Loucy (cell line): ENCODE measurements at regions not wholly inside any gene's neighbourhood (a gene's known extent, or its start where the extent isn't known, plus 50 kb on each side); places are given as distances from the start of the nearest gene placed in this dataset.

ENCODE experiments used
- EZH2phosphoT487 ChIP-seq: fragments of 200-600 bp; IDR thresholded peaks from 2 replicates; pipeline ENCODE4 v1.6.1; 2018; ENCODE audit warnings: antibody characterized with exemption, mild to moderate bottlenecking, moderate library complexity, borderline replicate concordance
- TF ChIP-seq, protein P1 (sequence below): fragments of 200-600 bp; sonication (generic); conservative IDR thresholded peaks from 2 replicates; pipeline ENCODE4 v1.5.1; 2014; ENCODE audit warnings: mild to moderate bottlenecking, antibody characterized with exemption, low read length

DNA sequence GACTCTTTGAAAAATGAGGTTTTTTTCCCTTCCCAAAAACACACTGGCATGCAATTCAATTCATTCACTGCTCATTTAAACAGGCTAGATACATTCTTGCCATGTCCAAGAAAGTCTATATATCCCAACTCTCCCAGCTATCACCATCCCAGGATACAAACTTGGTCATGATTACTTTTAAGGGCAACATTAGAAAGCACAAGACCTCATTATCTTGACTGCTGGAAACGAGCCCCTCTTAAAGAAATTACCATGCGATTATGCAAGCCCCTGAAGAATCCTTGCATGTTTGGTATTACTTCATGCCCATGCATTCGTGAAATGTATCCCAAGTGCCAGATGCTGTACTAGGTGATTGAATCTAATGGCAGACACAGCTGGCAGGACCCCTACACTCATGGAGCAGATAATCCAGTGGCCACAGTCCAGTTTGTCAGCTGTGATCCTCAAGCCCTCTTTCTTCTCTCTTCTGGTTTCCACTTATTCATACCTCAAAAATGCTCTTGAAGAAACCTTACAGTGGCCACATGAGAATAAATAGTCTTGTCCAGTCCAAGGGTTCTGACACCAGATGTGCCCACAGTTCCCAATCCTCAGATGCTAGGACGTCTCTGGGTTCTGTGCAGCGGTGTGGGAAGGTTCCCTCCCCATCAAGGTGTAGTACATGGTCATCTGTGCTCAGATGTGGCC is 103.7 kb upstream of the HABP2 start:
- TF ChIP-seq, protein P1, sequence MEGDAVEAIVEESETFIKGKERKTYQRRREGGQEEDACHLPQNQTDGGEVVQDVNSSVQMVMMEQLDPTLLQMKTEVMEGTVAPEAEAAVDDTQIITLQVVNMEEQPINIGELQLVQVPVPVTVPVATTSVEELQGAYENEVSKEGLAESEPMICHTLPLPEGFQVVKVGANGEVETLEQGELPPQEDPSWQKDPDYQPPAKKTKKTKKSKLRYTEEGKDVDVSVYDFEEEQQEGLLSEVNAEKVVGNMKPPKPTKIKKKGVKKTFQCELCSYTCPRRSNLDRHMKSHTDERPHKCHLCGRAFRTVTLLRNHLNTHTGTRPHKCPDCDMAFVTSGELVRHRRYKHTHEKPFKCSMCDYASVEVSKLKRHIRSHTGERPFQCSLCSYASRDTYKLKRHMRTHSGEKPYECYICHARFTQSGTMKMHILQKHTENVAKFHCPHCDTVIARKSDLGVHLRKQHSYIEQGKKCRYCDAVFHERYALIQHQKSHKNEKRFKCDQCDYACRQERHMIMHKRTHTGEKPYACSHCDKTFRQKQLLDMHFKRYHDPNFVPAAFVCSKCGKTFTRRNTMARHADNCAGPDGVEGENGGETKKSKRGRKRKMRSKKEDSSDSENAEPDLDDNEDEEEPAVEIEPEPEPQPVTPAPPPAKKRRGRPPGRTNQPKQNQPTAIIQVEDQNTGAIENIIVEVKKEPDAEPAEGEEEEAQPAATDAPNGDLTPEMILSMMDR: no peak
- no peak for TF ChIP-seq EZH2phosphoT487
